Thymus (tissue), 11 donors: ENCODE measurements at regions not wholly inside any gene's neighbourhood (a gene's known extent, or its start where the extent isn't known, plus 50 kb on each side); places are given as distances from the start of the nearest gene placed in this dataset.
"Not testable (repeated sequence)": the region's sequence is repeated elsewhere in the genome, so short reads cannot be mapped to it uniquely, and the experiment has no call there.

Source experiments
- DNase-seq, 9 donors: peaks; one replicate each; pipeline ENCODE4 v3.0.0-alpha.2; 2013; ENCODE audit warnings: low spot score in 9 of 9, low read depth in 6 of 9, missing footprints in 1 of 9
- H3K27ac ChIP-seq, 2 donors: one replicate each; pipeline ENCODE4 v1.5.1; 2013; ENCODE audit warnings: control low read depth in 1 of 2, low read depth in 1 of 2, low read length in 1 of 2, mild to moderate bottlenecking in 1 of 2, moderate library complexity in 1 of 2
- H3K27me3 ChIP-seq, 2 donors: one replicate each; pipeline ENCODE4 v1.5.1; 2013; ENCODE audit warnings: low read length in 1 of 2; ENCODE audit not compliant: control insufficient read depth in 2 of 2, insufficient read depth in 1 of 2
- H3K36me3 ChIP-seq, 2 donors: one replicate each; pipeline ENCODE4 v1.5.1; 2013; ENCODE audit warnings: low read length in 1 of 2, mild to moderate bottlenecking in 1 of 2, moderate library complexity in 1 of 2; ENCODE audit not compliant: control insufficient read depth in 2 of 2, insufficient read depth in 2 of 2
- H3K4me1 ChIP-seq, 2 donors: one replicate each; pipeline ENCODE4 v1.5.1; 2013; ENCODE audit warnings: low read length in 2 of 2; ENCODE audit not compliant: control insufficient read depth in 2 of 2, insufficient read depth in 2 of 2
- H3K4me3 ChIP-seq, 2 donors: one replicate each; pipeline ENCODE4 v1.5.1; 2013; ENCODE audit warnings: low read length in 2 of 2, control low read depth in 1 of 2, mild to moderate bottlenecking in 1 of 2
- H3K9me3 ChIP-seq, 2 donors: one replicate each; pipeline ENCODE4 v1.5.1; 2013; ENCODE audit warnings: low read length in 1 of 2, mild to moderate bottlenecking in 1 of 2; ENCODE audit not compliant: control insufficient read depth in 2 of 2, insufficient read depth in 1 of 2
- WGBS: extraction: QIAGEN DNeasy Blood & Tissue Kit; methylation state at CpG from one replicate; pipeline ENCODE4 v1.1.7; 2013; 5-methylcytosine and 5-hydroxymethylcytosine counted together
- donor health status: healthy.

- Histone ChIP-seq H3K9me3 (no peaks in the 10 kb centered on the region), H3K4me1 (no peaks in the 10 kb centered on the region), H3K27me3 (no peaks in the 10 kb centered on the region), H3K4me3 (no peak overlapping the region), H3K27ac (no peak overlapping the region), H3K36me3 (no peaks in the 10 kb centered on the region)
- 78% methylated on average over 1 of the region's 1 CpG for WGBS
- DNase-seq: no peak
These were observed 199.5 kb downstream of the CPEB2 start for GRCh38 chr4:15201782-15202181.

- Histone ChIP-seq H3K36me3 (no peaks in the 10 kb centered on the region), H3K27ac (no peak overlapping the region), H3K27me3 (no peaks in the 10 kb centered on the region), H3K4me1 (no peaks in the 10 kb centered on the region), H3K4me3 (no peak overlapping the region), H3K9me3 (no peaks in the 10 kb centered on the region)
- WGBS: 94% methylated on average over 2 of the region's 2 CpGs
- no peak for DNase-seq
These were observed 200.2 kb downstream of the CPEB2 start for GRCh38 chr4:15202481-15202880.

- not testable (repeated sequence) for H3K27ac ChIP-seq, H3K9me3 ChIP-seq, H3K36me3 ChIP-seq, H3K27me3 ChIP-seq, H3K4me1 ChIP-seq, H3K4me3 ChIP-seq, DNase-seq
- WGBS: 62% methylated on average over 3 of the region's 3 CpGs
These were observed 204.2 kb downstream of the CPEB2 start for GRCh38 chr4:15206526-15206925.

GRCh38 chr4:15213302-15213970 is 211.2 kb downstream of the CPEB2 start:
- H3K4me3 ChIP-seq: no peak overlapping the region
- no peak for DNase-seq
- 97% methylated on average over 6 of the region's 6 CpGs for WGBS
- no peaks in the 10 kb centered on the region for H3K36me3 ChIP-seq
- no peaks in the 10 kb centered on the region for H3K27me3 ChIP-seq
- no peaks in the 10 kb centered on the region for H3K9me3 ChIP-seq
- no peak overlapping the region for H3K27ac ChIP-seq
- H3K4me1 ChIP-seq: no peaks in the 10 kb centered on the region

- no peaks in the 10 kb centered on the region for H3K4me1 ChIP-seq
- DNase-seq: no peak
- no peaks in the 10 kb centered on the region for H3K36me3 ChIP-seq
- H3K9me3 ChIP-seq: no peaks in the 10 kb centered on the region
- H3K4me3 ChIP-seq: no peak overlapping the region
- 96% methylated on average over 6 of the region's 6 CpGs for WGBS
- H3K27ac ChIP-seq: no peak overlapping the region
- H3K27me3 ChIP-seq: no peaks in the 10 kb centered on the region
These were observed 212.7 kb upstream of the C1QTNF7 start for GRCh38 chr4:15215109-15215508.

GRCh38 chr4:15226203-15226602 is 201.6 kb upstream of the C1QTNF7 start:
- H3K4me1 ChIP-seq: no peaks in the 10 kb centered on the region
- WGBS: 94% methylated on average over 3 of the region's 3 CpGs
- no peaks in the 10 kb centered on the region for H3K36me3 ChIP-seq
- no peaks in the 10 kb centered on the region for H3K9me3 ChIP-seq
- H3K27me3 ChIP-seq: no peaks in the 10 kb centered on the region
- no peak overlapping the region for H3K4me3 ChIP-seq
- no peak for DNase-seq
- no peak overlapping the region for H3K27ac ChIP-seq

- no peaks in the 10 kb centered on the region for H3K9me3 ChIP-seq
- H3K36me3 ChIP-seq: no peaks in the 10 kb centered on the region
- peak; percentile 51 to 88 (median 70) for DNase-seq
- H3K27me3 ChIP-seq: no peaks in the 10 kb centered on the region
- H3K4me3 ChIP-seq: no peak overlapping the region
- WGBS: 65% methylated on average over 8 of the region's 8 CpGs
- no peak overlapping the region for H3K27ac ChIP-seq
- H3K4me1 ChIP-seq: peaks cover 0 to 14% of the 10 kb centered on the region in 2 donors
These were observed 196.4 kb upstream of the C1QTNF7 start for GRCh38 chr4:15231265-15232091.

- no peaks in the 10 kb centered on the region for H3K36me3 ChIP-seq
- no peaks in the 10 kb centered on the region for H3K27me3 ChIP-seq
- H3K4me1 ChIP-seq: peaks cover 0 to 14% of the 10 kb centered on the region in 2 donors
- 78% methylated on average over 10 of the region's 10 CpGs for WGBS
- DNase-seq: no peak
- no peak overlapping the region for H3K27ac ChIP-seq
- H3K4me3 ChIP-seq: no peak overlapping the region
- no peaks in the 10 kb centered on the region for H3K9me3 ChIP-seq
These were observed 195.2 kb upstream of the C1QTNF7 start for GRCh38 chr4:15232366-15233263.

- Histone ChIP-seq H3K27me3 (no peaks in the 10 kb centered on the region), H3K27ac (no peak overlapping the region), H3K36me3 (no peaks in the 10 kb centered on the region), H3K4me1 (peaks cover 0 to 14% of the 10 kb centered on the region in 2 donors), H3K4me3 (no peak overlapping the region), H3K9me3 (no peaks in the 10 kb centered on the region)
- 47% methylated on average over 4 of the region's 4 CpGs for WGBS
- DNase-seq: no peak
These were observed 194.6 kb upstream of the C1QTNF7 start for GRCh38 chr4:15233264-15233597.
